ENCODE measurements at regions not wholly inside any gene's neighbourhood (a gene's known extent, or its start where the extent isn't known, plus 50 kb on each side); places are given as distances from the start of the nearest gene placed in this dataset.
"Not testable (repeated sequence)": the region's sequence is repeated elsewhere in the genome, so short reads cannot be mapped to it uniquely, and the experiment has no call there.

GRCh38 chrX:9403374-9403773 is 61.5 kb upstream of the TBL1X start:
- DNase-seq, result no peak
- CTCF ChIA-PET, result no interaction called here
- Mint-ChIP-seq H3K4me1 (ENCODE audit: low read depth) (no peaks in the 10 kb centered on the region), H3K9me3 (no peaks in the 10 kb centered on the region), H3K27ac (no peak overlapping the region), H3K27me3 (ENCODE audit: low read depth) (no peaks in the 10 kb centered on the region), H3K36me3 (ENCODE audit: low read depth) (no peaks in the 10 kb centered on the region), H3K4me3 (no peak overlapping the region)
- intact Hi-C loops (cut with micrococcal nuclease), result no loop called here

- DNase-seq; CTCF ChIA-PET; H3K27ac Mint-ChIP-seq; H3K36me3 Mint-ChIP-seq (ENCODE audit: low read depth); H3K4me3 Mint-ChIP-seq; H3K27me3 Mint-ChIP-seq (ENCODE audit: low read depth); H3K9me3 Mint-ChIP-seq; intact Hi-C loops (cut with micrococcal nuclease); H3K4me1 Mint-ChIP-seq (ENCODE audit: low read depth): not testable (repeated sequence)
These were observed 59.2 kb upstream of the TBL1X start for GRCh38 chrX:9405635-9406034.

- intact Hi-C loops (cut with micrococcal nuclease); H3K4me3 Mint-ChIP-seq; CTCF ChIA-PET; H3K4me1 Mint-ChIP-seq (ENCODE audit: low read depth); H3K36me3 Mint-ChIP-seq (ENCODE audit: low read depth); H3K27ac Mint-ChIP-seq; DNase-seq; H3K27me3 Mint-ChIP-seq (ENCODE audit: low read depth); H3K9me3 Mint-ChIP-seq: not testable (repeated sequence)
These were observed 54.0 kb upstream of the TBL1X start for GRCh38 chrX:9410889-9411288.

- intact Hi-C loops (cut with micrococcal nuclease); H3K4me3 Mint-ChIP-seq; H3K36me3 Mint-ChIP-seq (ENCODE audit: low read depth); H3K9me3 Mint-ChIP-seq; H3K4me1 Mint-ChIP-seq (ENCODE audit: low read depth); DNase-seq; H3K27ac Mint-ChIP-seq; CTCF ChIA-PET; H3K27me3 Mint-ChIP-seq (ENCODE audit: low read depth): not testable (repeated sequence)
These were observed 53.2 kb upstream of the TBL1X start for GRCh38 chrX:9411682-9412081.

- H3K36me3 Mint-ChIP-seq (ENCODE audit: low read depth), result no peaks in the 10 kb centered on the region
- H3K27ac Mint-ChIP-seq, result no peak overlapping the region
- DNase-seq, result no peak
- intact Hi-C loops (cut with micrococcal nuclease), result no loop called here
- CTCF ChIA-PET, result no interaction called here
- no peaks in the 10 kb centered on the region for H3K9me3 Mint-ChIP-seq
- H3K4me3 Mint-ChIP-seq, result no peak overlapping the region
- no peaks in the 10 kb centered on the region for H3K27me3 Mint-ChIP-seq (ENCODE audit: low read depth)
- H3K4me1 Mint-ChIP-seq (ENCODE audit: low read depth), result no peaks in the 10 kb centered on the region
These were observed 50.4 kb upstream of the TBL1X start for GRCh38 chrX:9414416-9414815.

Measured in activated naive CD4-positive, alpha-beta T cell treated with anti-CD3 and anti-CD28 coated beads for 36 hours (primary cell).